Prostate gland (tissue), 2 donors: ENCODE measurements at regions not wholly inside any gene's neighbourhood (a gene's known extent, or its start where the extent isn't known, plus 50 kb on each side); places are given as distances from the start of the nearest gene placed in this dataset.

Experiments
- CTCF ChIP-seq, 4 experiments: fragments of 200-600 bp in 2 of 4; fragments of 450-650 bp in 2 of 4; sonication (generic) in 2 of 4; IDR thresholded peaks; 1 replicate in 3 of 4; 2 replicates in 1 of 4; pipeline ENCODE4 v1.5.1; 2016 to 2019; ENCODE audit warnings: antibody characterized with exemption in 4 of 4, mild to moderate bottlenecking in 2 of 4, moderate library complexity in 2 of 4
- POLR2A ChIP-seq: fragments of 450-650 bp; IDR thresholded peaks from one replicate; pipeline ENCODE4 v1.6.1; 2016; ENCODE audit warnings: antibody characterized with exemption, mild to moderate bottlenecking
- POLR2AphosphoS5 ChIP-seq: sonication (generic); formaldehyde crosslinking; IDR thresholded peaks from one replicate; pipeline ENCODE4 v1.6.1; 2017; ENCODE audit warnings: antibody characterized with exemption

- no peak for TF ChIP-seq POLR2A
- TF ChIP-seq POLR2AphosphoS5 = no peak
- no peak for TF ChIP-seq CTCF (IDR thresholded peaks at IDR 0.05)
Observed at GRCh38 chrY:15535784-15536511, 1011.6 kb downstream of the NLGN4Y start.
